WTC11 (cell line): ENCODE measurements at regions not wholly inside any gene's neighbourhood (a gene's known extent, or its start where the extent isn't known, plus 50 kb on each side); places are given as distances from the start of the nearest gene placed in this dataset.

Experiments used
- ATAC-seq: fragments of 200-7000 bp; cut with Tn5 transposase; 2 replicates; pipeline ENCODE4 v1.10.0; 2021; ENCODE audit warnings: mild to moderate bottlenecking, moderate library complexity
- CTCF ChIA-PET: fragments of 300-600 bp; sonication (Branson Sonifier 250); formaldehyde crosslinking; loops from one replicate; lab custom pipeline; 2021; ENCODE audit warnings: antibody characterized with exemption; lab: Charles Lee
- POLR2A ChIA-PET: fragments of 350-600 bp; sonication (Branson Sonifier 250); formaldehyde crosslinking; loops from one replicate; lab custom pipeline; 2021; ENCODE audit warnings: antibody characterized with exemption; lab: Charles Lee
- DNase-seq: peaks from one replicate; pipeline ENCODE4 v3.0.0; 2021; ENCODE audit warnings: low spot score
- H3K27ac Mint-ChIP-seq: 2 replicates; pipeline ENCODE4 v1.8.0; 2021; ENCODE audit warnings: mixed read lengths
- H3K27me3 Mint-ChIP-seq: 2 replicates; pipeline ENCODE4 v1.8.0; 2021; ENCODE audit warnings: low read depth, mild to moderate bottlenecking, moderate library complexity, mixed read lengths
- H3K36me3 Mint-ChIP-seq: 2 replicates; pipeline ENCODE4 v1.8.0; 2021; ENCODE audit warnings: mixed read lengths
- H3K4me1 Mint-ChIP-seq: 2 replicates; pipeline ENCODE4 v1.8.0; 2022; ENCODE audit warnings: mixed read lengths
- H3K4me3 Mint-ChIP-seq: 2 replicates; pipeline ENCODE4 v1.8.0; 2021; ENCODE audit warnings: mild to moderate bottlenecking, moderate library complexity, mixed read lengths
- H3K9me3 Mint-ChIP-seq: 2 replicates; pipeline ENCODE4 v1.8.0; 2021; ENCODE audit warnings: mixed read lengths
- ATF3 ChIP-seq: sonication (generic); formaldehyde crosslinking; conservative IDR thresholded peaks from 2 replicates; pipeline ENCODE4 v1.8.1; 2022; ENCODE audit warnings: mild to moderate bottlenecking, missing genetic modification reagents
- CTCF ChIP-seq: fragments of 200-600 bp; IDR thresholded peaks from 2 replicates; pipeline ENCODE4 v1.8.0; 2022; ENCODE audit warnings: antibody characterized with exemption
- FOXJ3 ChIP-seq: sonication (generic); formaldehyde crosslinking; IDR thresholded peaks from 2 replicates; pipeline ENCODE4 v1.9.0; 2021; ENCODE audit warnings: missing genetic modification reagents, mild to moderate bottlenecking, borderline replicate concordance
- FOXP1 ChIP-seq: sonication (generic); formaldehyde crosslinking; IDR thresholded peaks from 2 replicates; pipeline ENCODE4 v1.8.0; 2022; ENCODE audit warnings: missing genetic modification reagents, mild to moderate bottlenecking, moderate library complexity, borderline replicate concordance
- HMGXB4 ChIP-seq: sonication (generic); formaldehyde crosslinking; IDR thresholded peaks from 2 replicates; pipeline ENCODE4 v1.8.1; 2023; ENCODE audit warnings: mild to moderate bottlenecking, moderate library complexity, missing genetic modification reagents
- IRF1 ChIP-seq: sonication (generic); formaldehyde crosslinking; IDR thresholded peaks from 2 replicates; pipeline ENCODE4 v1.8.0; 2023; ENCODE audit warnings: missing genetic modification reagents
- JAZF1 ChIP-seq: fragments of 250-450 bp; sonication (Bioruptor Pico); IDR thresholded peaks from 2 replicates; pipeline ENCODE4 v1.9.0; 2021; ENCODE audit warnings: moderate library complexity, mild to moderate bottlenecking, inconsistent platforms
- KAT7 ChIP-seq: sonication (generic); formaldehyde crosslinking; IDR thresholded peaks from 2 replicates; pipeline ENCODE4 v1.8.1; 2023; ENCODE audit warnings: missing genetic modification reagents, mild to moderate bottlenecking, borderline replicate concordance
- MAX ChIP-seq: sonication (generic); formaldehyde crosslinking; IDR thresholded peaks from 2 replicates; pipeline ENCODE4 v1.8.0; 2022; ENCODE audit warnings: mild to moderate bottlenecking, missing genetic modification reagents
- NFE2L1 ChIP-seq: sonication (generic); formaldehyde crosslinking; IDR thresholded peaks from 2 replicates; pipeline ENCODE4 v1.8.1; 2023; ENCODE audit warnings: missing genetic modification reagents
- NR1H2 ChIP-seq: sonication (generic); formaldehyde crosslinking; IDR thresholded peaks from 2 replicates; pipeline ENCODE4 v1.9.0; 2021; ENCODE audit warnings: mild to moderate bottlenecking, moderate library complexity, missing genetic modification reagents
- SMAD4 ChIP-seq: sonication (generic); formaldehyde crosslinking; IDR thresholded peaks from 2 replicates; pipeline ENCODE4 v1.8.0; 2022; ENCODE audit warnings: mild to moderate bottlenecking, missing genetic modification reagents
- USF2 ChIP-seq: sonication (generic); formaldehyde crosslinking; IDR thresholded peaks from 2 replicates; pipeline ENCODE4 v1.8.1; 2023; ENCODE audit warnings: mild to moderate bottlenecking, missing genetic modification reagents, moderate library complexity
- ZMAT4 ChIP-seq: fragments of 250-450 bp; sonication (Bioruptor Pico); IDR thresholded peaks from 2 replicates; pipeline ENCODE4 v1.9.0; 2021; ENCODE audit warnings: mild to moderate bottlenecking
- ZNF232 ChIP-seq: sonication (generic); formaldehyde crosslinking; IDR thresholded peaks from 2 replicates; pipeline ENCODE4 v1.8.0; 2022; ENCODE audit warnings: mild to moderate bottlenecking, missing genetic modification reagents
- TF ChIP-seq, protein P1 (sequence below): fragments of 250-450 bp; sonication (Bioruptor Pico); IDR thresholded peaks from 2 replicates; pipeline ENCODE4 v1.9.0; 2021; ENCODE audit warnings: moderate library complexity, mild to moderate bottlenecking, inconsistent platforms, borderline replicate concordance
- TF ChIP-seq, protein P2 (sequence below): sonication (generic); formaldehyde crosslinking; IDR thresholded peaks from 2 replicates; pipeline ENCODE4 v1.8.1; 2023; ENCODE audit warnings: mild to moderate bottlenecking, missing genetic modification reagents
- TF ChIP-seq, protein P3 (sequence below): fragments of 250-450 bp; sonication (Bioruptor Pico); IDR thresholded peaks from 2 replicates; pipeline ENCODE4 v1.9.0; 2021; ENCODE audit warnings: mild to moderate bottlenecking
- TF ChIP-seq, protein P4 (sequence below): sonication (generic); formaldehyde crosslinking; IDR thresholded peaks from 2 replicates; pipeline ENCODE4 v1.8.0; 2023; ENCODE audit warnings: mild to moderate bottlenecking, missing genetic modification reagents

DNA sequence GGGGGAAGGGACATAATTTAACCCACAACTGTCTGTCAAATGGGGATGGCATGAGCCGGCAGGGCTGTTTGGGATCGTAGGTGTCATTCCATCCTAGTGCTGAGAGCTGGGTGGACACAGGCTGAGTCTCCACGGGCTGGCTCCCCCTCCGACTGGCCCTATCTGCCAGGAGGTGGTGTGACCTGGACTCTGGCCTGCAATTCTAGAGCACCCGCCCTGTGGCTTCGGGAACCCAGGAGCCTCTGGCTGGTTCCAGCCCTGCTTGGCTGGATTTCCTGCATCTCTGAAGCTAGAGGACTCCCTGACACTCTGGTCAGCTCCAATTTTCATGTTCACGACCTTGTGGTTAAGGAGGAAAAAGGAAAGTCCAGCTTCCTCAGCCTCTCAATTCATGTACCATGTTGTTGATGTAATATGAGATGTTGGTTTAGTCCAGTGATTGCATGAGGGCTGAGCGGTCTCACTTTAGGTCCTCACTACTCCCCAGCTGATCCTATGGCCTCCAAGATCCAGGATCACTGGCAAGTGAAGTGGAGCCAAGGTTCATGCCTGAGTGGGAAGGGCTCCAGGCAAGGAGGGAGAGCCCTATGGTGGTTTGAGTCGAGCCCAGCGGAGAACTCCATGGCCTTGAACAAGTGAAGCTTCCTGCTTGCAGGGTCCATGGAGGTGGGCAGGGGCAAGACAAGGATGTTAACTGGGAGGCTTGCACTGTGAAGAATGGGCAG lies 169.1 kb downstream of the NDUFA10 start:
- Mint-ChIP-seq H3K36me3 (peaks cover 10% of the 10 kb centered on the region; the same call in 1 of the 2 replicates), H3K27me3 (peaks cover 2% of the 10 kb centered on the region), H3K4me3 (no peak overlapping the region), H3K27ac (no peak overlapping the region), H3K4me1 (no peaks in the 10 kb centered on the region), H3K9me3 (peaks cover 30% of the 10 kb centered on the region)
- no peak for ATAC-seq
- ChIA-PET CTCF (no interaction called here), POLR2A (no interaction called here)
- no peak for TF ChIP-seq FOXJ3
- no peak for TF ChIP-seq JAZF1
- no peak for TF ChIP-seq FOXP1 (CRISPR knock-in tag)
- TF ChIP-seq ATF3 (CRISPR knock-in tag) = no peak
- TF ChIP-seq, protein P1, sequence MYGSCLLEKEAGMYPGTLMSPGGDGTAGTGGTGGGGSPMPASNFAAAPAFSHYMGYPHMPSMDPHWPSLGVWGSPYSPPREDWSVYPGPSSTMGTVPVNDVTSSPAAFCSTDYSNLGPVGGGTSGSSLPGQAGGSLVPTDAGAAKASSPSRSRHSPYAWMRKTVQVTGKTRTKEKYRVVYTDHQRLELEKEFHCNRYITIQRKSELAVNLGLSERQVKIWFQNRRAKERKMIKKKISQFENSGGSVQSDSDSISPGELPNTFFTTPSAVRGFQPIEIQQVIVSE = no peak
- no peak for TF ChIP-seq CTCF
- no peak for TF ChIP-seq NFE2L1
- no peak for TF ChIP-seq ZMAT4 (CRISPR knock-in tag)
- TF ChIP-seq HMGXB4 (CRISPR knock-in tag) = no peak
- DNase-seq = no peak

GRCh38 chr2:239854596-239854995 lies 170.5 kb downstream of the NDUFA10 start:
- no peak for DNase-seq
- H3K4me3 Mint-ChIP-seq = no peak overlapping the region
- CTCF ChIA-PET = interaction anchor here (1.3 kb wide), 1 partner anchor 30 kb away, joined by 4 read pairs; no protein-coding TSS in a partner anchor
- TF ChIP-seq, protein P2, sequence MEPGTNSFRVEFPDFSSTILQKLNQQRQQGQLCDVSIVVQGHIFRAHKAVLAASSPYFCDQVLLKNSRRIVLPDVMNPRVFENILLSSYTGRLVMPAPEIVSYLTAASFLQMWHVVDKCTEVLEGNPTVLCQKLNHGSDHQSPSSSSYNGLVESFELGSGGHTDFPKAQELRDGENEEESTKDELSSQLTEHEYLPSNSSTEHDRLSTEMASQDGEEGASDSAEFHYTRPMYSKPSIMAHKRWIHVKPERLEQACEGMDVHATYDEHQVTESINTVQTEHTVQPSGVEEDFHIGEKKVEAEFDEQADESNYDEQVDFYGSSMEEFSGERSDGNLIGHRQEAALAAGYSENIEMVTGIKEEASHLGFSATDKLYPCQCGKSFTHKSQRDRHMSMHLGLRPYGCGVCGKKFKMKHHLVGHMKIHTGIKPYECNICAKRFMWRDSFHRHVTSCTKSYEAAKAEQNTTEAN (CRISPR knock-in tag) = no peak
- no peak for TF ChIP-seq KAT7 (CRISPR knock-in tag)
- TF ChIP-seq, protein P3, sequence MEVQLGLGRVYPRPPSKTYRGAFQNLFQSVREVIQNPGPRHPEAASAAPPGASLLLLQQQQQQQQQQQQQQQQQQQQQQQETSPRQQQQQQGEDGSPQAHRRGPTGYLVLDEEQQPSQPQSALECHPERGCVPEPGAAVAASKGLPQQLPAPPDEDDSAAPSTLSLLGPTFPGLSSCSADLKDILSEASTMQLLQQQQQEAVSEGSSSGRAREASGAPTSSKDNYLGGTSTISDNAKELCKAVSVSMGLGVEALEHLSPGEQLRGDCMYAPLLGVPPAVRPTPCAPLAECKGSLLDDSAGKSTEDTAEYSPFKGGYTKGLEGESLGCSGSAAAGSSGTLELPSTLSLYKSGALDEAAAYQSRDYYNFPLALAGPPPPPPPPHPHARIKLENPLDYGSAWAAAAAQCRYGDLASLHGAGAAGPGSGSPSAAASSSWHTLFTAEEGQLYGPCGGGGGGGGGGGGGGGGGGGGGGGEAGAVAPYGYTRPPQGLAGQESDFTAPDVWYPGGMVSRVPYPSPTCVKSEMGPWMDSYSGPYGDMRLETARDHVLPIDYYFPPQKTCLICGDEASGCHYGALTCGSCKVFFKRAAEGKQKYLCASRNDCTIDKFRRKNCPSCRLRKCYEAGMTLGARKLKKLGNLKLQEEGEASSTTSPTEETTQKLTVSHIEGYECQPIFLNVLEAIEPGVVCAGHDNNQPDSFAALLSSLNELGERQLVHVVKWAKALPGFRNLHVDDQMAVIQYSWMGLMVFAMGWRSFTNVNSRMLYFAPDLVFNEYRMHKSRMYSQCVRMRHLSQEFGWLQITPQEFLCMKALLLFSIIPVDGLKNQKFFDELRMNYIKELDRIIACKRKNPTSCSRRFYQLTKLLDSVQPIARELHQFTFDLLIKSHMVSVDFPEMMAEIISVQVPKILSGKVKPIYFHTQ (CRISPR knock-in tag) = no peak
- TF ChIP-seq USF2 (CRISPR knock-in tag) = no peak
- TF ChIP-seq NR1H2 (CRISPR knock-in tag) = no peak
- no peak for TF ChIP-seq IRF1 (CRISPR knock-in tag)
- no peak for TF ChIP-seq MAX (CRISPR knock-in tag)
- TF ChIP-seq, protein P4, sequence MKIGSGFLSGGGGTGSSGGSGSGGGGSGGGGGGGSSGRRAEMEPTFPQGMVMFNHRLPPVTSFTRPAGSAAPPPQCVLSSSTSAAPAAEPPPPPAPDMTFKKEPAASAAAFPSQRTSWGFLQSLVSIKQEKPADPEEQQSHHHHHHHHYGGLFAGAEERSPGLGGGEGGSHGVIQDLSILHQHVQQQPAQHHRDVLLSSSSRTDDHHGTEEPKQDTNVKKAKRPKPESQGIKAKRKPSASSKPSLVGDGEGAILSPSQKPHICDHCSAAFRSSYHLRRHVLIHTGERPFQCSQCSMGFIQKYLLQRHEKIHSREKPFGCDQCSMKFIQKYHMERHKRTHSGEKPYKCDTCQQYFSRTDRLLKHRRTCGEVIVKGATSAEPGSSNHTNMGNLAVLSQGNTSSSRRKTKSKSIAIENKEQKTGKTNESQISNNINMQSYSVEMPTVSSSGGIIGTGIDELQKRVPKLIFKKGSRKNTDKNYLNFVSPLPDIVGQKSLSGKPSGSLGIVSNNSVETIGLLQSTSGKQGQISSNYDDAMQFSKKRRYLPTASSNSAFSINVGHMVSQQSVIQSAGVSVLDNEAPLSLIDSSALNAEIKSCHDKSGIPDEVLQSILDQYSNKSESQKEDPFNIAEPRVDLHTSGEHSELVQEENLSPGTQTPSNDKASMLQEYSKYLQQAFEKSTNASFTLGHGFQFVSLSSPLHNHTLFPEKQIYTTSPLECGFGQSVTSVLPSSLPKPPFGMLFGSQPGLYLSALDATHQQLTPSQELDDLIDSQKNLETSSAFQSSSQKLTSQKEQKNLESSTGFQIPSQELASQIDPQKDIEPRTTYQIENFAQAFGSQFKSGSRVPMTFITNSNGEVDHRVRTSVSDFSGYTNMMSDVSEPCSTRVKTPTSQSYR (CRISPR knock-in tag) = no peak
- TF ChIP-seq SMAD4 = no peak
- no peak for TF ChIP-seq ZNF232 (CRISPR knock-in tag)

More at GRCh38 chr2:239854596-239854995, 170.5 kb downstream of the NDUFA10 start:
- ATAC-seq = no peak
- Mint-ChIP-seq H3K4me1 (no peaks in the 10 kb centered on the region), H3K27me3 (peaks cover 4% of the 10 kb centered on the region), H3K36me3 (peaks cover 12% of the 10 kb centered on the region; the same call in 1 of the 2 replicates), H3K27ac (no peak overlapping the region), H3K9me3 (peaks cover 40% of the 10 kb centered on the region)
- POLR2A ChIA-PET = no interaction called here
